ENCODE measurements at regions not wholly inside any gene's neighbourhood (a gene's known extent, or its start where the extent isn't known, plus 50 kb on each side); places are given as distances from the start of the nearest gene placed in this dataset.

DNA sequence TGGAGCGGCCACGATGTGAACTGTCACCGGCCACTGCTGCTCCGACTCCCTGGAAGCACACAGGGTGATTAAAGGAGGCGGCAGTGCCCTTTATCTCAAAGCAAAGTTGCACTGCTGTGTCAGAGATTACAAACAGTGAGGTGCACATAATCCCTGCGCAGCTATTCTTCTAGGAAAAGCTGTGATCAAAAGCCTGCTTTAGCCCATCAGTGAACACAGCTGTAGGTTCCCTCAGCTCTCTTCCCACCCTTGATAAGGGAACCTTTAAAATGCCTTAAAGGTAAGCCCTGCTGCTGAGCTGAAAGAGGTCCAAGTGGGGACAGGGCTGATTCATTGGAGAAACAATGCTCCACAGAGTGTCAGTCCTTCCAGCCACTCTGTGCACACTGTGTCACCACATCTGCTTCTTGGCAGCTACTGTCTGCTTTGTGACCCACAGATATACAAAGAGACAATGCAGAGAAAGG, 127.6 kb downstream of the EIF4E start:
- H3K36me3 Mint-ChIP-seq (ENCODE audit: insufficient read depth, unreplicated experiment): no peaks in the 10 kb centered on the region
- no peaks in the 10 kb centered on the region for H3K4me1 Mint-ChIP-seq (ENCODE audit: insufficient read depth, unreplicated experiment)
- CTCF ChIA-PET: interaction anchor here (0.8 kb wide), 1 partner anchor 100 kb away, joined by 3 read pairs; no protein-coding TSS in a partner anchor
- H3K27me3 Mint-ChIP-seq (ENCODE audit: insufficient read depth, unreplicated experiment): no peaks in the 10 kb centered on the region
- intact Hi-C loops (cut with micrococcal nuclease): no loop called here
- no peaks in the 10 kb centered on the region for H3K9me3 Mint-ChIP-seq (ENCODE audit: unreplicated experiment)
- POLR2A ChIA-PET: no interaction called here
- H3K27ac Mint-ChIP-seq (ENCODE audit: low read depth, unreplicated experiment): no peak overlapping the region
- TF ChIP-seq, protein P1, sequence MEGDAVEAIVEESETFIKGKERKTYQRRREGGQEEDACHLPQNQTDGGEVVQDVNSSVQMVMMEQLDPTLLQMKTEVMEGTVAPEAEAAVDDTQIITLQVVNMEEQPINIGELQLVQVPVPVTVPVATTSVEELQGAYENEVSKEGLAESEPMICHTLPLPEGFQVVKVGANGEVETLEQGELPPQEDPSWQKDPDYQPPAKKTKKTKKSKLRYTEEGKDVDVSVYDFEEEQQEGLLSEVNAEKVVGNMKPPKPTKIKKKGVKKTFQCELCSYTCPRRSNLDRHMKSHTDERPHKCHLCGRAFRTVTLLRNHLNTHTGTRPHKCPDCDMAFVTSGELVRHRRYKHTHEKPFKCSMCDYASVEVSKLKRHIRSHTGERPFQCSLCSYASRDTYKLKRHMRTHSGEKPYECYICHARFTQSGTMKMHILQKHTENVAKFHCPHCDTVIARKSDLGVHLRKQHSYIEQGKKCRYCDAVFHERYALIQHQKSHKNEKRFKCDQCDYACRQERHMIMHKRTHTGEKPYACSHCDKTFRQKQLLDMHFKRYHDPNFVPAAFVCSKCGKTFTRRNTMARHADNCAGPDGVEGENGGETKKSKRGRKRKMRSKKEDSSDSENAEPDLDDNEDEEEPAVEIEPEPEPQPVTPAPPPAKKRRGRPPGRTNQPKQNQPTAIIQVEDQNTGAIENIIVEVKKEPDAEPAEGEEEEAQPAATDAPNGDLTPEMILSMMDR (IDR thresholded peaks at IDR 0.05; ENCODE audit: unreplicated experiment): no peak
- DNase-seq (ENCODE audit: unreplicated experiment): no peak
- H3K4me3 Mint-ChIP-seq (ENCODE audit: unreplicated experiment): no peak overlapping the region
- BruUV-seq (replicated peaks): no TSS peak

DNA sequence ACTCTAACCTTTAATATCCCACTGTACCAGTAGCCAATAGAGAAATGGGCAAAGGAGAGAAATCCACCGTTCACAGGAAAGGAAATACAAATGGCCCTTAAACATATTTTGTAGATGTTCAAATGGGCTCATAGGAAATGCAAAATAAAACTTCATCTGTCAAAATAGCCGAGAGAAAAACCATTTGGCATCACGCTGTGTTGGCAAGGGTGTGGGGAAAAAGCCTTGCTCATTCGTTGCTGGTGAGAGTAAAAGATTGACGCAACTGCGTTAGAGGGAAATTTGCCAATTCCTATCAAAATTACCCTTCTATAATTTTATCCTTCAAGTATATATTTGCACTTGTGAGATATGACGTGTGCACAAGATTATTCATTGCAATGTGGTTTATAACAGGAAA, 131.9 kb downstream of the EIF4E start:
- BruUV-seq (replicated peaks): no TSS peak
- POLR2A ChIA-PET: interaction anchor here (1.3 kb wide), 1 partner anchor 19 kb away, joined by 4 read pairs; no protein-coding TSS in a partner anchor
- TF ChIP-seq, protein P1 (IDR thresholded peaks at IDR 0.05; ENCODE audit: unreplicated experiment): no peak
- CTCF ChIA-PET: interaction anchor here (0.6 kb wide), 1 partner anchor 21 kb away, joined by 3 read pairs; no protein-coding TSS in a partner anchor
- H3K4me3 Mint-ChIP-seq (ENCODE audit: unreplicated experiment): no peak overlapping the region
- intact Hi-C loops (cut with micrococcal nuclease): no loop called here
- peaks cover 18% of the 10 kb centered on the region for H3K4me1 Mint-ChIP-seq (ENCODE audit: insufficient read depth, unreplicated experiment)
- H3K27me3 Mint-ChIP-seq (ENCODE audit: insufficient read depth, unreplicated experiment): no peaks in the 10 kb centered on the region
- no peaks in the 10 kb centered on the region for H3K36me3 Mint-ChIP-seq (ENCODE audit: insufficient read depth, unreplicated experiment)
- H3K27ac Mint-ChIP-seq (ENCODE audit: low read depth, unreplicated experiment): no peak overlapping the region
- no peak for DNase-seq (ENCODE audit: unreplicated experiment)
- H3K9me3 Mint-ChIP-seq (ENCODE audit: unreplicated experiment): no peaks in the 10 kb centered on the region

DNA sequence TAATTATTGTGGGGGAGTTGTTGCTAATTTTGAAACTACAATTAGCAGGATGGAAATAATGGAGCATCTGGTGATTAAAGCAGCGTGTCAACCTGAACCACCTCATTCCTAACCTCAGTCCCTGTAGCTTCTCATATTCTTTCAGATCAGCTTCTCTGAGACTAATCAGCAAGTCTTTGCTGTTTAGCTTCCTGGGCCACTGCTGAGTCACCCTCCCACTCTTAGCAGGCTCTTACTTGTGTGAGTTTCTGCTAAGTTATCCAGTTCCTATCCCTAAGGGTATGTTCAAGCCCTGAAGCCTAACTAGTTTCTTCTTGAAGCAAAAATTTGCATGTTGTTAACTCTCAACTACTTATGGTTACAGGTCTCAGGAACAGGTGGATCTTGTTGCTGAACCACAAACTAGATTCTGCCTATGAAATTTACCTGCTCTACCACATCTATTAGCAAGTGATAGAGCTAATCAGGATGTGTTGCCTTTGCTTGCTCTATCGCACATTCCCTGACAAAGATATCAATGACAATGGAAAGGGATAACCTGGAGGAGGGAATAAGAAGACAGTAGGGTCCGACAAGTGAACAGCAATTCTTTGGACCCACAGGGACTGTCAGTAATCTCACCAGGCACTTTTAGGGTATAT, 134.2 kb downstream of the EIF4E start:
- Mint-ChIP-seq H3K27ac (ENCODE audit: low read depth, unreplicated experiment) (no peak overlapping the region), H3K36me3 (ENCODE audit: insufficient read depth, unreplicated experiment) (no peaks in the 10 kb centered on the region), H3K4me3 (ENCODE audit: unreplicated experiment) (no peak overlapping the region), H3K4me1 (ENCODE audit: insufficient read depth, unreplicated experiment) (peaks cover 18% of the 10 kb centered on the region), H3K27me3 (ENCODE audit: insufficient read depth, unreplicated experiment) (no peaks in the 10 kb centered on the region), H3K9me3 (ENCODE audit: unreplicated experiment) (no peaks in the 10 kb centered on the region)
- TF ChIP-seq, protein P1 (IDR thresholded peaks at IDR 0.05; ENCODE audit: unreplicated experiment): no peak
- ChIA-PET CTCF (interaction anchor here (1.2 kb wide), 1 partner anchor 651 kb away, joined by 3 read pairs; the partner anchor contains the start of gene STPG2), POLR2A (interaction anchor here (0.7 to 1.9 kb wide), 5 partner anchors 16 to 135 kb away, joined by 3 to 8 read pairs (median 3); no protein-coding TSS in a partner anchor)
- intact Hi-C loops (cut with micrococcal nuclease): no loop called here
- BruUV-seq (replicated peaks): no TSS peak
- peak; percentile 84 for DNase-seq (ENCODE audit: unreplicated experiment)

DNA sequence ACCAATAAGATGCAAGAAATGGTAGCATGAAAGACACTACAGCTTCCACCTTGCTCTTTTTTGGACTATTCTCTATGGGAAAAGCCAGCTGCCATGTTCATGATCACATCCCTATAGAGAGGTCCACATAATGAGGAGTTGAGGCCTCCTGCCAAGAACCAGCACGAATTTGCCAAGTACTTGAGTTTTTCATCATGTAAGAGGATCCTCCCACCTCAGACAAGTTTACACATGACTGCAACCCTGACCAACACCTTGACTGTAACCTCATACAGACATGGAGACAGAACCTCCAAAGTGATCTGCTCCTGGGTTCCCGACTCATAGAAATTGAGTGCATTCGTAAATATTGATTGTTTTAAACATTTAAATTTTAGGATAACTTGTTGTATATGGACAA, 135.2 kb upstream of the TSPAN5 start:
- no peaks in the 10 kb centered on the region for H3K27me3 Mint-ChIP-seq (ENCODE audit: insufficient read depth, unreplicated experiment)
- TF ChIP-seq, protein P1 (IDR thresholded peaks at IDR 0.05; ENCODE audit: unreplicated experiment): no peak
- H3K9me3 Mint-ChIP-seq (ENCODE audit: unreplicated experiment): no peaks in the 10 kb centered on the region
- no peaks in the 10 kb centered on the region for H3K36me3 Mint-ChIP-seq (ENCODE audit: insufficient read depth, unreplicated experiment)
- no peak overlapping the region for H3K27ac Mint-ChIP-seq (ENCODE audit: low read depth, unreplicated experiment)
- peak; percentile 86 for DNase-seq (ENCODE audit: unreplicated experiment)
- intact Hi-C loops (cut with micrococcal nuclease): no loop called here
- H3K4me1 Mint-ChIP-seq (ENCODE audit: insufficient read depth, unreplicated experiment): peaks cover 18% of the 10 kb centered on the region
- ChIA-PET CTCF (interaction anchor here (0.6 to 1.2 kb wide), 3 partner anchors 134 to 650 kb away, joined by 3 read pairs; partner anchors contain the start of gene STPG2), POLR2A (interaction anchor here (1.3 to 1.9 kb wide), 4 partner anchors 9 to 136 kb away, joined by 3 to 8 read pairs (median 4); partner anchors contain the start of gene TSPAN5)
- BruUV-seq (replicated peaks): no TSS peak
- peak overlapping the region; percentile 28 for H3K4me3 Mint-ChIP-seq (ENCODE audit: unreplicated experiment)

Data from MCF 10A (cell line).